ENCODE measurements at regions not wholly inside any gene's neighbourhood (a gene's known extent, or its start where the extent isn't known, plus 50 kb on each side); places are given as distances from the start of the nearest gene placed in this dataset.

- H3K36me3 Mint-ChIP-seq, result no peaks in the 10 kb centered on the region
Observed at GRCh38 chr13:72437458-72437857, 290.0 kb downstream of the MZT1 start.

GRCh38 chr13:72435251-72435650 is 292.2 kb downstream of the MZT1 start:
- Mint-ChIP-seq H3K36me3 (no peaks in the 10 kb centered on the region), H3K9me3 (no peaks in the 10 kb centered on the region), H3K27ac (no peak overlapping the region)
- ATAC-seq, result no peak
- no peak for DNase-seq (ENCODE audit: low spot score in 2 of 2)

More at GRCh38 chr13:72437458-72437857, 290.0 kb downstream of the MZT1 start:
- no peak for ATAC-seq
- DNase-seq (ENCODE audit: low spot score in 2 of 2), result no peak
- Mint-ChIP-seq H3K27ac (no peak overlapping the region), H3K9me3 (peaks cover 0 to 3% of the 10 kb centered on the region in 2 donors)

- Mint-ChIP-seq H3K27ac (no peak overlapping the region), H3K9me3 (no peaks in the 10 kb centered on the region)
- DNase-seq (ENCODE audit: low spot score in 2 of 2), result no peak
Observed at GRCh38 chr13:72431981-72432682, 295.3 kb downstream of the MZT1 start.

GRCh38 chr13:72430923-72431322 is 296.5 kb downstream of the MZT1 start:
- Mint-ChIP-seq H3K36me3 (no peaks in the 10 kb centered on the region), H3K27ac (no peak overlapping the region), H3K9me3 (no peaks in the 10 kb centered on the region)
- DNase-seq (ENCODE audit: low spot score in 2 of 2), result no peak
- ATAC-seq, result no peak

More at GRCh38 chr13:72431981-72432682, 295.3 kb downstream of the MZT1 start:
- ATAC-seq, result no peak
- H3K36me3 Mint-ChIP-seq, result no peaks in the 10 kb centered on the region

- no peak for DNase-seq (ENCODE audit: low spot score in 2 of 2)
- H3K27ac Mint-ChIP-seq, result no peak overlapping the region
- no peaks in the 10 kb centered on the region for H3K36me3 Mint-ChIP-seq
- H3K9me3 Mint-ChIP-seq, result no peaks in the 10 kb centered on the region
- ATAC-seq, result no peak
Observed at GRCh38 chr13:72427757-72428528, 299.5 kb downstream of the MZT1 start.

- peaks cover 0 to 4% of the 10 kb centered on the region in 2 donors for H3K9me3 Mint-ChIP-seq
Observed at GRCh38 chr13:72424059-72424458, 303.4 kb downstream of the MZT1 start.

GRCh38 chr13:72415817-72416216 is 311.6 kb downstream of the MZT1 start:
- Mint-ChIP-seq H3K27ac (no peak overlapping the region), H3K9me3 (peaks cover 4% of the 10 kb centered on the region in 2 donors), H3K36me3 (no peaks in the 10 kb centered on the region)
- DNase-seq (ENCODE audit: low spot score in 2 of 2) (no peak), ATAC-seq (no peak)

More at GRCh38 chr13:72424059-72424458, 303.4 kb downstream of the MZT1 start:
- no peak for ATAC-seq
- Mint-ChIP-seq H3K36me3 (no peaks in the 10 kb centered on the region), H3K27ac (no peak overlapping the region)
- DNase-seq (ENCODE audit: low spot score in 2 of 2), result no peak

- Mint-ChIP-seq H3K36me3 (no peaks in the 10 kb centered on the region), H3K27ac (no peak overlapping the region), H3K9me3 (no peaks in the 10 kb centered on the region)
- no peak for ATAC-seq
- DNase-seq (ENCODE audit: low spot score in 2 of 2), result no peak
Observed at GRCh38 chr13:72412481-72412880, 314.9 kb downstream of the MZT1 start.

- Mint-ChIP-seq H3K36me3 (no peaks in the 10 kb centered on the region), H3K9me3 (peaks cover 0 to 8% of the 10 kb centered on the region in 2 donors), H3K27ac (no peak overlapping the region)
- DNase-seq (ENCODE audit: low spot score in 2 of 2) (no peak), ATAC-seq (no peak)
Observed at GRCh38 chr13:72405441-72405840, 322.0 kb downstream of the MZT1 start.

GRCh38 chr13:72403396-72404010 is 323.9 kb downstream of the MZT1 start:
- peaks cover 0 to 8% of the 10 kb centered on the region in 2 donors for H3K9me3 Mint-ChIP-seq

GRCh38 chr13:72400856-72401255 is 326.6 kb downstream of the MZT1 start:
- H3K9me3 Mint-ChIP-seq, result peaks cover 0 to 8% of the 10 kb centered on the region in 2 donors
- H3K36me3 Mint-ChIP-seq, result no peaks in the 10 kb centered on the region
- ATAC-seq (no peak), DNase-seq (ENCODE audit: low spot score in 2 of 2) (no peak)
- no peak overlapping the region for H3K27ac Mint-ChIP-seq

More at GRCh38 chr13:72403396-72404010, 323.9 kb downstream of the MZT1 start:
- H3K27ac Mint-ChIP-seq, result no peak overlapping the region
- no peaks in the 10 kb centered on the region for H3K36me3 Mint-ChIP-seq
- ATAC-seq (no peak), DNase-seq (ENCODE audit: low spot score in 2 of 2) (no peak)

GRCh38 chr13:72399351-72399750 is 328.1 kb downstream of the MZT1 start:
- no peak overlapping the region for H3K27ac Mint-ChIP-seq
- DNase-seq (ENCODE audit: low spot score in 2 of 2), result no peak
- no peak for ATAC-seq
- H3K9me3 Mint-ChIP-seq, result peaks cover 0 to 4% of the 10 kb centered on the region in 2 donors
- no peaks in the 10 kb centered on the region for H3K36me3 Mint-ChIP-seq

- H3K27ac Mint-ChIP-seq, result no peak overlapping the region
- no peak for DNase-seq (ENCODE audit: low spot score in 2 of 2)
- ATAC-seq, result no peak
- no peaks in the 10 kb centered on the region for H3K36me3 Mint-ChIP-seq
- H3K9me3 Mint-ChIP-seq, result peaks cover 4 to 5% of the 10 kb centered on the region in 2 donors
Observed at GRCh38 chr13:72397265-72397664, 330.2 kb downstream of the MZT1 start.

- H3K9me3 Mint-ChIP-seq, result peaks cover 5% of the 10 kb centered on the region in 2 donors
- ATAC-seq, result no peak
- H3K27ac Mint-ChIP-seq, result no peak overlapping the region
- H3K36me3 Mint-ChIP-seq, result no peaks in the 10 kb centered on the region
- no peak for DNase-seq (ENCODE audit: low spot score in 2 of 2)
Observed at GRCh38 chr13:72390909-72391308, 336.5 kb downstream of the MZT1 start.

- DNase-seq (ENCODE audit: low spot score in 2 of 2) (no peak), ATAC-seq (no peak)
- peaks cover 0 to 8% of the 10 kb centered on the region in 2 donors for H3K9me3 Mint-ChIP-seq
- H3K27ac Mint-ChIP-seq, result no peak overlapping the region
- H3K36me3 Mint-ChIP-seq, result no peaks in the 10 kb centered on the region
Observed at GRCh38 chr13:72386138-72386684, 341.2 kb downstream of the MZT1 start.

- no peak for DNase-seq (ENCODE audit: low spot score in 2 of 2)
- no peaks in the 10 kb centered on the region for H3K36me3 Mint-ChIP-seq
- peaks cover 0 to 7% of the 10 kb centered on the region in 2 donors for H3K9me3 Mint-ChIP-seq
- ATAC-seq, result no peak
- no peak overlapping the region for H3K27ac Mint-ChIP-seq
Observed at GRCh38 chr13:72384879-72385278, 342.6 kb downstream of the MZT1 start.
